A673 (cell line): ENCODE measurements at regions not wholly inside any gene's neighbourhood (a gene's known extent, or its start where the extent isn't known, plus 50 kb on each side); places are given as distances from the start of the nearest gene placed in this dataset.

Source experiments
- BruUV-seq: library from RNA; stranded (reverse); fragments of 400-500 nt; replicated peaks from 2 replicates; lab custom pipeline; 2021; lab: Mats Ljungman, UMichigan
- CTCF ChIA-PET: fragments of 300-600 bp; sonication (Branson Sonifier 250); formaldehyde crosslinking; loops from one replicate; lab custom pipeline; 2022; ENCODE audit warnings: antibody characterized with exemption; lab: Charles Lee
- POLR2A ChIA-PET: fragments of 300-600 bp; sonication (Branson Sonifier 250); formaldehyde crosslinking; loops from one replicate; lab custom pipeline; 2022; ENCODE audit warnings: antibody characterized with exemption; ENCODE audit not compliant: low non-redundant PET; lab: Charles Lee
- DNase-seq: peaks from one replicate; pipeline ENCODE4 v3.0.0-alpha.2; 2015; ENCODE audit warnings: low spot score
- H3K27ac ChIP-seq: fragments of 200-600 bp; sonication (generic); 2 replicates; pipeline ENCODE4 v1.5.1; 2016; ENCODE audit warnings: mixed run types, low read depth, mild to moderate bottlenecking, mixed read lengths, antibody characterized with exemption, low read length; ENCODE audit not compliant: poor library complexity, severe bottlenecking
- H3K27me3 ChIP-seq: fragments of 200-600 bp; sonication (generic); replicated peaks from 2 replicates; pipeline ENCODE4 v1.6.1; 2017; ENCODE audit warnings: mixed run types, low read depth, mild to moderate bottlenecking, mixed read lengths, antibody characterized with exemption, low read length; ENCODE audit not compliant: insufficient read depth, poor library complexity
- H3K36me3 ChIP-seq: fragments of 200-600 bp; sonication (generic); 2 replicates; pipeline ENCODE4 v1.6.1; 2016; ENCODE audit warnings: mixed run types, mild to moderate bottlenecking, mixed read lengths, antibody characterized with exemption, low read length; ENCODE audit not compliant: insufficient read depth, poor library complexity, severe bottlenecking
- H3K4me1 ChIP-seq: fragments of 200-600 bp; sonication (generic); 2 replicates; pipeline ENCODE4 v1.6.1; 2017; ENCODE audit warnings: mixed run types, mild to moderate bottlenecking, mixed read lengths, antibody characterized with exemption, low read length; ENCODE audit not compliant: insufficient read depth, poor library complexity, severe bottlenecking
- H3K4me3 ChIP-seq: fragments of 200-600 bp; sonication (generic); 2 replicates; pipeline ENCODE4 v1.5.1; 2016; ENCODE audit warnings: low read depth, mixed run types, mild to moderate bottlenecking, mixed read lengths, low read length; ENCODE audit not compliant: poor library complexity, severe bottlenecking
- H3K9me3 ChIP-seq: fragments of 200-600 bp; sonication (generic); 2 replicates; pipeline ENCODE4 v1.6.1; 2016; ENCODE audit warnings: mixed run types, low read depth, mild to moderate bottlenecking, mixed read lengths, antibody characterized with exemption, low read length; ENCODE audit not compliant: poor library complexity, severe bottlenecking
- CTCF ChIP-seq: fragments of 300-800, 200-600 bp; sonication (generic); conservative IDR thresholded peaks from 2 replicates; pipeline ENCODE4 v1.5.1; 2017; ENCODE audit warnings: low read depth, mild to moderate bottlenecking, antibody characterized with exemption, low read length, moderate library complexity, mixed read lengths
- EZH2 ChIP-seq: fragments of 200-600 bp; sonication (generic); IDR thresholded peaks from 2 replicates; pipeline ENCODE4 v1.6.1; 2017; ENCODE audit warnings: borderline replicate concordance, low read depth, mild to moderate bottlenecking, mixed read lengths, antibody characterized with exemption, low read length; ENCODE audit not compliant: poor library complexity, severe bottlenecking
- intact Hi-C: fragments of 100-400 bp; cut with micrococcal nuclease; formaldehyde crosslinking; loops from one replicate; pipeline ENCODE4 v1.10.0; 2022; ENCODE audit not compliant: unreplicated experiment

DNA sequence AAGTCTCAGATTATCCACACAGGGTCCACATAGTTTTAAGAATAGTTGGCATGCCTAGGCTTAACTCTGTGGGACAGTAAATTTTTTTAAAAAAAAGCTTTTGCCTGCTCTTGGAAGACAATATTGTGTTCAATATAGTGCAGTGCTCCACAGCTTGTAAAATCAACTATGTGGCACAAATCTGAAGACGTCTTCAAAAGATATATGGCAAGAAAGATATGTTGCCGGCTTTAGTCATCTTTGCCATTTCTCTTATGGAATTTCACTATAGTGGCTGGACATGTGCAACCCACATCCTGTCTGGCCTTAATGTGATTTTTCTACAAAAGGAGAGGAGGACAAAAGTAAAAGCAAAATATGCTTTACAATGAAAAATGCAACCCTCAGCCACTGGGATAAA, 90.5 kb downstream of the MGST1 start:
- TF ChIP-seq CTCF (no peak), EZH2 (no peak)
- Histone ChIP-seq H3K36me3 (no peaks in the 10 kb centered on the region), H3K27ac (no peak overlapping the region), H3K9me3 (no peaks in the 10 kb centered on the region), H3K4me1 (no peaks in the 10 kb centered on the region), H3K4me3 (no peak overlapping the region), H3K27me3 (no peaks in the 10 kb centered on the region)
- ChIA-PET CTCF (no interaction called here), POLR2A (no interaction called here)
- DNase-seq = no peak
- intact Hi-C loops = no loop called here
- no TSS peak for BruUV-seq

DNA sequence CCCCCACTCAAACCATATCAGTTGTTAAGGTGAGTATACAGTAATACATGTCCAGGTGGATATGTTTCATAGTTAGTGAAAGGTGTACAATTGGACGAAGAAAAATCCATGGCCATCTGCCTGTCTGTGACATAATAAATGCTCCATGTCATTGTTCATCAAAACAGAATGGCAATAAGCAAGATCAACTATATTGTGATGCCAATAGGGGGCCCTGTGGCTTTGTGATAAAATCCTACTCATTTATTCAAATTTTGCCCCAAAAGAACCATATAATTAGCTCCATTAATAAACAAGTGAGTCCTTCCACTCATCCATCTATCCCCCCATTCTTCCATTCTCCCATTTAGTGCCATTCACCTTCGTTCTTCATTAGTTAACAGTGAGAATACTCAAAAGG, 102.0 kb downstream of the MGST1 start:
- peaks cover 8% of the 10 kb centered on the region for H3K4me1 ChIP-seq
- H3K27me3 ChIP-seq = no peaks in the 10 kb centered on the region
- BruUV-seq = no TSS peak
- TF ChIP-seq CTCF (peak; percentile 33; the same call in 1 of the 2 replicates), EZH2 (no peak)
- H3K36me3 ChIP-seq = no peaks in the 10 kb centered on the region
- DNase-seq = peak; percentile 7
- ChIA-PET POLR2A (no interaction called here), CTCF (no interaction called here)
- no peak overlapping the region for H3K4me3 ChIP-seq
- H3K9me3 ChIP-seq = no peaks in the 10 kb centered on the region
- intact Hi-C loops = loop anchor here (10.0 kb wide), 1 partner anchor 375 kb away; no protein-coding TSS in a partner anchor
- no peak overlapping the region for H3K27ac ChIP-seq

- Histone ChIP-seq H3K27me3 (no peaks in the 10 kb centered on the region), H3K4me1 (peaks cover 8% of the 10 kb centered on the region), H3K4me3 (no peak overlapping the region), H3K36me3 (no peaks in the 10 kb centered on the region), H3K27ac (no peak overlapping the region), H3K9me3 (no peaks in the 10 kb centered on the region)
- ChIA-PET POLR2A (no interaction called here), CTCF (no interaction called here)
- TF ChIP-seq EZH2 = no peak
- no peak for TF ChIP-seq CTCF
- intact Hi-C loops = no loop called here
- DNase-seq = no peak
- BruUV-seq = no TSS peak
Observed at GRCh38 chr12:16453319-16453718, 105.9 kb downstream of the MGST1 start.
